SK-N-SH treated with all-trans-retinoic acid at 6 μM for 48 hours (cell line): ENCODE measurements at regions not wholly inside any gene's neighbourhood (a gene's known extent, or its start where the extent isn't known, plus 50 kb on each side); places are given as distances from the start of the nearest gene placed in this dataset.

ENCODE experiments used
- ATAC-seq: fragments of 200-7000 bp; cut with Tn5 transposase; 3 replicates; pipeline ENCODE4 v1.9.1; 2020; ENCODE audit warnings: mild to moderate bottlenecking, moderate library complexity
- ARNTL ChIP-seq: fragments of 450-650 bp; formaldehyde crosslinking; IDR thresholded peaks from 2 replicates; pipeline ENCODE4 v1.5.0; 2020; ENCODE audit warnings: low read depth, mild to moderate bottlenecking, moderate library complexity, borderline replicate concordance
- BACH2 ChIP-seq: fragments of 250-450 bp; sonication (Bioruptor Pico); IDR thresholded peaks from 2 replicates; pipeline ENCODE4 v1.9.0; 2021; ENCODE audit warnings: mild to moderate bottlenecking, borderline replicate concordance
- CREB5 ChIP-seq: fragments of 250-450 bp; sonication (Bioruptor Pico); IDR thresholded peaks from 2 replicates; pipeline ENCODE4 v1.5.1; 2020; ENCODE audit warnings: low read depth, mild to moderate bottlenecking, moderate library complexity
- CSDC2 ChIP-seq: fragments of 250-450 bp; sonication (Bioruptor Pico); IDR thresholded peaks from 2 replicates; pipeline ENCODE4 v1.5.0; 2020; ENCODE audit warnings: mild to moderate bottlenecking, moderate library complexity
- ESRRG ChIP-seq: fragments of 250-450 bp; sonication (Bioruptor Pico); IDR thresholded peaks from 2 replicates; pipeline ENCODE4 v1.6.1; 2021; ENCODE audit warnings: mild to moderate bottlenecking
- GLIS3 ChIP-seq: fragments of 250-450 bp; sonication (Bioruptor Pico); IDR thresholded peaks from 2 replicates; pipeline ENCODE4 v1.5.0; 2020; ENCODE audit warnings: mild to moderate bottlenecking, moderate library complexity
- ISL1 ChIP-seq: fragments of 250-450 bp; sonication (Bioruptor Pico); IDR thresholded peaks from 2 replicates; pipeline ENCODE4 v2.1.2; 2022; ENCODE audit warnings: mild to moderate bottlenecking, moderate library complexity
- OSR1 ChIP-seq: fragments of 250-450 bp; sonication (Bioruptor Pico); IDR thresholded peaks from 2 replicates; pipeline ENCODE4 v1.8.0; 2022; ENCODE audit warnings: moderate library complexity, mild to moderate bottlenecking, inconsistent platforms
- PATZ1 ChIP-seq: fragments of 250-450 bp; sonication (Bioruptor Pico); IDR thresholded peaks from 2 replicates; pipeline ENCODE4 v1.8.0; 2020; ENCODE audit warnings: mild to moderate bottlenecking, moderate library complexity, borderline replicate concordance
- POU6F1 ChIP-seq: fragments of 250-450 bp; sonication (Bioruptor Pico); IDR thresholded peaks from 2 replicates; pipeline ENCODE4 v1.8.0; 2021; ENCODE audit warnings: low read depth, mild to moderate bottlenecking, moderate library complexity, borderline replicate concordance
- PPARA ChIP-seq: fragments of 250-450 bp; sonication (Bioruptor Pico); IDR thresholded peaks from 2 replicates; pipeline ENCODE4 v1.5.0; 2020; ENCODE audit warnings: mild to moderate bottlenecking, borderline replicate concordance
- RARB ChIP-seq: fragments of 250-450 bp; sonication (Bioruptor Pico); IDR thresholded peaks from 2 replicates; pipeline ENCODE4 v1.8.0; 2021; ENCODE audit warnings: mild to moderate bottlenecking, moderate library complexity
- SNAI2 ChIP-seq: fragments of 250-450 bp; sonication (Bioruptor Pico); IDR thresholded peaks from 2 replicates; pipeline ENCODE4 v1.5.0; 2020; ENCODE audit warnings: mild to moderate bottlenecking, moderate library complexity
- TCF4 ChIP-seq: fragments of 250-450 bp; sonication (Bioruptor Pico); IDR thresholded peaks from 2 replicates; pipeline ENCODE4 v1.8.0; 2021; ENCODE audit warnings: mild to moderate bottlenecking, moderate library complexity, borderline replicate concordance
- ZC3H10 ChIP-seq: fragments of 250-450 bp; sonication (Bioruptor Pico); IDR thresholded peaks from 2 replicates; pipeline ENCODE4 v1.5.1; 2021; ENCODE audit warnings: mild to moderate bottlenecking, moderate library complexity
- ZFP3 ChIP-seq: fragments of 250-450 bp; sonication (Bioruptor Pico); IDR thresholded peaks from 2 replicates; pipeline ENCODE4 v1.5.0; 2020; ENCODE audit warnings: mild to moderate bottlenecking, moderate library complexity
- ZFP30 ChIP-seq: fragments of 450-650 bp; formaldehyde crosslinking; IDR thresholded peaks from 2 replicates; pipeline ENCODE4 v1.5.0; 2022; ENCODE audit warnings: mild to moderate bottlenecking, moderate library complexity
- ZNF565 ChIP-seq: fragments of 450-650 bp; formaldehyde crosslinking; conservative IDR thresholded peaks from 2 replicates; pipeline ENCODE4 v1.5.0; 2020; ENCODE audit warnings: low read depth, mild to moderate bottlenecking, moderate library complexity
- ZNF70 ChIP-seq: fragments of 450-650 bp; formaldehyde crosslinking; IDR thresholded peaks from 2 replicates; pipeline ENCODE4 v1.5.0; 2020; ENCODE audit warnings: mild to moderate bottlenecking, moderate library complexity
- ZNF8 ChIP-seq: fragments of 450-650 bp; formaldehyde crosslinking; IDR thresholded peaks from 2 replicates; pipeline ENCODE4 v1.5.0; 2020; ENCODE audit warnings: mild to moderate bottlenecking, moderate library complexity

GRCh38 chr4:12084690-12085089 lies 656.0 kb upstream of the HS3ST1 start:
- no peak for ATAC-seq
- no peak for TF ChIP-seq ISL1 (CRISPR knock-in tag)
- TF ChIP-seq POU6F1 (CRISPR knock-in tag) = no peak
- TF ChIP-seq RARB (CRISPR knock-in tag) = no peak
- no peak for TF ChIP-seq ZNF565 (CRISPR knock-in tag)
- no peak for TF ChIP-seq ZFP30
- no peak for TF ChIP-seq GLIS3 (CRISPR knock-in tag)
- no peak for TF ChIP-seq ZNF8 (CRISPR knock-in tag)
- no peak for TF ChIP-seq ZFP3 (CRISPR knock-in tag)

- no peak for TF ChIP-seq GLIS3 (CRISPR knock-in tag)
- no peak for ATAC-seq
Measured at GRCh38 chr4:12071316-12071715, 642.6 kb upstream of the HS3ST1 start.

GRCh38 chr4:12053966-12054365 lies 625.3 kb upstream of the HS3ST1 start:
- no peak for ATAC-seq
- TF ChIP-seq ARNTL (CRISPR knock-in tag) = no peak
- no peak for TF ChIP-seq ZC3H10
- no peak for TF ChIP-seq OSR1 (CRISPR knock-in tag)
- TF ChIP-seq SNAI2 = no peak
- TF ChIP-seq PATZ1 (CRISPR knock-in tag) = no peak
- no peak for TF ChIP-seq ZFP30
- no peak for TF ChIP-seq RARB (CRISPR knock-in tag)
- no peak for TF ChIP-seq CSDC2 (CRISPR knock-in tag)
- TF ChIP-seq ZNF565 (CRISPR knock-in tag) = no peak
- TF ChIP-seq GLIS3 (CRISPR knock-in tag) = no peak
- TF ChIP-seq POU6F1 (CRISPR knock-in tag) = no peak

- no peak for ATAC-seq
- no peak for TF ChIP-seq PPARA (CRISPR knock-in tag)
- TF ChIP-seq PATZ1 (CRISPR knock-in tag) = no peak
- TF ChIP-seq ZNF8 (CRISPR knock-in tag) = no peak
Measured at GRCh38 chr4:12053556-12053955, 624.9 kb upstream of the HS3ST1 start.

GRCh38 chr4:12050357-12050756 lies 621.7 kb upstream of the HS3ST1 start:
- ATAC-seq = no peak
- TF ChIP-seq GLIS3 (CRISPR knock-in tag) = no peak
- TF ChIP-seq CREB5 (CRISPR knock-in tag) = no peak
- TF ChIP-seq ZNF8 (CRISPR knock-in tag) = no peak
- TF ChIP-seq POU6F1 (CRISPR knock-in tag) = no peak
- TF ChIP-seq BACH2 (CRISPR knock-in tag) = no peak
- TF ChIP-seq CSDC2 (CRISPR knock-in tag) = no peak
- TF ChIP-seq PPARA (CRISPR knock-in tag) = no peak
- TF ChIP-seq TCF4 (CRISPR knock-in tag) = no peak
- no peak for TF ChIP-seq ZFP30
- TF ChIP-seq ARNTL (CRISPR knock-in tag) = no peak
- no peak for TF ChIP-seq ZNF565 (CRISPR knock-in tag)
- no peak for TF ChIP-seq PATZ1 (CRISPR knock-in tag)
- no peak for TF ChIP-seq ESRRG (CRISPR knock-in tag)
- TF ChIP-seq ISL1 (CRISPR knock-in tag) = no peak
- no peak for TF ChIP-seq RARB (CRISPR knock-in tag)
- TF ChIP-seq ZNF70 (CRISPR knock-in tag) = no peak
- no peak for TF ChIP-seq ZC3H10
